OCI-LY1 (cell line): ENCODE measurements at regions not wholly inside any gene's neighbourhood (a gene's known extent, or its start where the extent isn't known, plus 50 kb on each side); places are given as distances from the start of the nearest gene placed in this dataset.

Experiments
- H2AFZ ChIP-seq: fragments of 200-600 bp; sonication (generic), shearing (Covaris generic); 2 replicates; pipeline ENCODE4 v1.6.0; 2014; ENCODE audit warnings: antibody characterized with exemption, mild to moderate bottlenecking, low read length
- H3F3A ChIP-seq: fragments of 200-600 bp; sonication (generic), shearing (Covaris generic); 2 replicates; pipeline ENCODE4 v1.6.0; 2014; ENCODE audit warnings: mild to moderate bottlenecking, antibody characterized with exemption, low read length, moderate library complexity; ENCODE audit not compliant: insufficient read depth
- H3K27ac ChIP-seq: fragments of 200-600 bp; sonication (generic); 2 replicates; pipeline ENCODE4 v1.5.1; 2014; ENCODE audit warnings: low read length, mixed run types, mild to moderate bottlenecking, low read depth; ENCODE audit not compliant: poor library complexity, severe bottlenecking
- H3K27me3 ChIP-seq: fragments of 200-600 bp; sonication (generic); 2 replicates; pipeline ENCODE4 v1.6.0; 2014; ENCODE audit warnings: antibody characterized with exemption, mild to moderate bottlenecking, low read length, moderate library complexity; ENCODE audit not compliant: insufficient read depth
- H3K36me3 ChIP-seq: fragments of 200-600 bp; sonication (generic); 2 replicates; pipeline ENCODE4 v1.6.1; 2014; ENCODE audit warnings: mild to moderate bottlenecking, antibody characterized with exemption, low read length, moderate library complexity, mixed read lengths; ENCODE audit not compliant: insufficient read depth
- H3K4me1 ChIP-seq: fragments of 200-600 bp; sonication (generic); 2 replicates; pipeline ENCODE4 v1.5.1; 2014; ENCODE audit warnings: mild to moderate bottlenecking, low read length, moderate library complexity; ENCODE audit not compliant: insufficient read depth, severe bottlenecking
- H3K4me2 ChIP-seq: fragments of 200-600 bp; sonication (generic), shearing (Covaris generic); 2 replicates; pipeline ENCODE4 v1.6.1; 2014; ENCODE audit warnings: low read length
- H3K4me3 ChIP-seq: fragments of 200-600 bp; sonication (generic); 2 replicates; pipeline ENCODE4 v1.5.1; 2014; ENCODE audit warnings: low read length, low read depth, mild to moderate bottlenecking, mixed read lengths; ENCODE audit not compliant: poor library complexity, severe bottlenecking
- H3K79me2 ChIP-seq: fragments of 200-600 bp; shearing (Covaris generic); 2 replicates; pipeline ENCODE4 v1.6.1; 2016; ENCODE audit warnings: mixed run types, low read length, mixed read lengths; ENCODE audit not compliant: insufficient read depth
- H3K9ac ChIP-seq: fragments of 200-600 bp; sonication (generic), shearing (Covaris generic); 2 replicates; pipeline ENCODE4 v1.6.1; 2014; ENCODE audit warnings: mild to moderate bottlenecking, low read length, mixed read lengths
- H3K9me2 ChIP-seq: fragments of 200-600 bp; sonication (generic), shearing (Covaris generic); 2 replicates; pipeline ENCODE4 v1.6.1; 2014; ENCODE audit warnings: low read depth, mild to moderate bottlenecking, low read length, mixed read lengths
- H3K9me3 ChIP-seq: fragments of 200-600 bp; shearing (Covaris generic); 2 replicates; pipeline ENCODE4 v1.6.1; 2014; ENCODE audit warnings: low read length, mixed read lengths
- H4K20me1 ChIP-seq: fragments of 200-600 bp; sonication (generic), shearing (Covaris generic); 2 replicates; pipeline ENCODE4 v1.6.0; 2016; ENCODE audit warnings: mild to moderate bottlenecking, low read length; ENCODE audit not compliant: insufficient read depth
- EZH2 ChIP-seq: fragments of 200-600 bp; sonication (generic), shearing (Covaris generic); IDR thresholded peaks from 2 replicates; pipeline ENCODE4 v1.8.0; 2017; ENCODE audit warnings: borderline replicate concordance, mixed run types, mild to moderate bottlenecking, antibody characterized with exemption, low read length, moderate library complexity, mixed read lengths
- TF ChIP-seq, protein P1 (sequence below): fragments of 200-600 bp; sonication (generic), shearing (Covaris generic); IDR thresholded peaks from 2 replicates; pipeline ENCODE4 v1.5.1; 2017; ENCODE audit warnings: mild to moderate bottlenecking, antibody characterized with exemption, low read length, moderate library complexity, mixed read lengths

DNA sequence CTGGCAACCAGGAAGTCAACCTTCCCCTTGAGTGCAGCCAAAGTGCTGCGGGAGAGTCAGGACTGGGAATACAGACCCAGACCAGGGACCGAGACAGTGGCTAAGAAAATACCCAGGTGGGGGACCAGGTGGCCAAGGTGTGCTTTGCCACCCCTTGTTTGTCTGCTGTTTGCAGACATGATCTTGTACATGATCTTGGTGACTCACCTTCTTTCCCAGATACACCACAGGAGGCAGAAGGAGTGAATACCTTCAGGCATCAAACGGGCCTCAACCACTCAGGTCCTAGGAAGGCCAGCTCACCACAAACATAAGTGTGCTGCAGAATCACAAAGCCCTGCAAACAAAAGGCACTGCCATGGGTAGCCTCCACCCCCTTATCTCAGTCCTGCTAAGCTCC lies 62.0 kb downstream of the CNGA2 start:
- Histone ChIP-seq H3K9me3 (no peaks in the 10 kb centered on the region), H3K27ac (no peak overlapping the region), H4K20me1 (no peaks in the 10 kb centered on the region), H3F3A (no peaks in the 10 kb centered on the region), H3K9me2 (no peaks in the 10 kb centered on the region), H3K27me3 (no peaks in the 10 kb centered on the region), H3K4me2 (no peak overlapping the region), H2AFZ (no peak overlapping the region), H3K4me1 (no peaks in the 10 kb centered on the region), H3K4me3 (no peak overlapping the region), H3K9ac (no peak overlapping the region), H3K36me3 (no peaks in the 10 kb centered on the region), H3K79me2 (no peaks in the 10 kb centered on the region)
- TF ChIP-seq, protein P1, sequence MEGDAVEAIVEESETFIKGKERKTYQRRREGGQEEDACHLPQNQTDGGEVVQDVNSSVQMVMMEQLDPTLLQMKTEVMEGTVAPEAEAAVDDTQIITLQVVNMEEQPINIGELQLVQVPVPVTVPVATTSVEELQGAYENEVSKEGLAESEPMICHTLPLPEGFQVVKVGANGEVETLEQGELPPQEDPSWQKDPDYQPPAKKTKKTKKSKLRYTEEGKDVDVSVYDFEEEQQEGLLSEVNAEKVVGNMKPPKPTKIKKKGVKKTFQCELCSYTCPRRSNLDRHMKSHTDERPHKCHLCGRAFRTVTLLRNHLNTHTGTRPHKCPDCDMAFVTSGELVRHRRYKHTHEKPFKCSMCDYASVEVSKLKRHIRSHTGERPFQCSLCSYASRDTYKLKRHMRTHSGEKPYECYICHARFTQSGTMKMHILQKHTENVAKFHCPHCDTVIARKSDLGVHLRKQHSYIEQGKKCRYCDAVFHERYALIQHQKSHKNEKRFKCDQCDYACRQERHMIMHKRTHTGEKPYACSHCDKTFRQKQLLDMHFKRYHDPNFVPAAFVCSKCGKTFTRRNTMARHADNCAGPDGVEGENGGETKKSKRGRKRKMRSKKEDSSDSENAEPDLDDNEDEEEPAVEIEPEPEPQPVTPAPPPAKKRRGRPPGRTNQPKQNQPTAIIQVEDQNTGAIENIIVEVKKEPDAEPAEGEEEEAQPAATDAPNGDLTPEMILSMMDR, result no peak
- no peak for TF ChIP-seq EZH2

DNA sequence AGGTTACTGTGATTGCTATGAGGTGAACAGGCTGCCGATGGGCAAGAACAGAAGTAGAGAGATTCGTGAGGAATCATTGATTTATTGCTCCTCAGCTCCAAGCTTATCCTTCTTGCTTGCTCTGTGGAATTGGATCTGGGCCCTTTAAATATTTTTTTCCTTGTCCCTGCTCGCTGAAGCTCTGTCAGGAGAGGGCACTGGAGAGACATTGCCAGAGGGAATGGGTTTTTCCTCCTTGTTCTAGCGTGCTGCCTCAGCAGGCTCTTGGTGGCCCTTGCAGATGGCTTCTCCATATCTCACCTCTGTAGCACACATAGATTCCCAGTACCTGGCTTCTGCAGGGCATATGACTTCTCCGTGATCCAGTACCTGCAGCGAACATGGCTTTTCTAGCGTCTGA lies 67.4 kb downstream of the CNGA2 start:
- Histone ChIP-seq H3K4me2 (no peak overlapping the region), H3K36me3 (no peaks in the 10 kb centered on the region), H4K20me1 (no peaks in the 10 kb centered on the region), H3K9me3 (no peaks in the 10 kb centered on the region), H3K9me2 (no peaks in the 10 kb centered on the region), H3K27me3 (no peaks in the 10 kb centered on the region), H2AFZ (no peak overlapping the region), H3K9ac (no peak overlapping the region), H3F3A (no peaks in the 10 kb centered on the region), H3K79me2 (no peaks in the 10 kb centered on the region), H3K4me1 (no peaks in the 10 kb centered on the region), H3K4me3 (no peak overlapping the region), H3K27ac (no peak overlapping the region)
- TF ChIP-seq EZH2, result no peak
- TF ChIP-seq, protein P1, result no peak

DNA sequence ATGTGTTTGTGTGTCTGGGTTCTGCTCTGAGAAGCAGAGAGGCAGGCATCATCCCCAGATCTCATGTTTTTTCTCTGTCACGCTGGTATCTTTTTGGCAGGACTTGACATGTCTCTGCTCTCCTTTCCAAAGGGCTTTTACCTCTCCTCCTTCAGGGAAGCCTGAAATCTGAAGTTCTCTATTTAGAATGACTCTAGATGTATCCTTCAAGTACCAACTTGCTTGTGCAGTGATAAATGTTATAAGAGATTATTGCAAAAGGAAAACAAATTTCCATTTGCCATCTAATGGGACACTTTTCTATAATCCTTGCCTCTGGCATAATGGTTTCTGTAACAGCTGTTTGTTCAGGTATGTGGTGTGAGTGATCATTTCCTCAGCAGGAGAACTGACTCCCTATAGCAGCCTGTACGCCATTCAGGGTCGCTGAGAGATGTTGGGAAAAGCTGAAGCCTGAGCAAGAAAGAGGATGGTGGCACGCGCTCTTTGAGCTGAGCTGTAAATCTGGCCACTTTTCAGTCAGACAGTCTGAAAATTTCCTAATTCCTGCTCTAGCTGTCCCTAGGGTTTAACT lies 72.5 kb downstream of the CNGA2 start:
- Histone ChIP-seq H3K9me2 (no peaks in the 10 kb centered on the region), H3K36me3 (no peaks in the 10 kb centered on the region), H3K4me3 (no peak overlapping the region), H3K27ac (no peak overlapping the region), H2AFZ (no peak overlapping the region), H3K4me1 (no peaks in the 10 kb centered on the region), H3K4me2 (no peak overlapping the region), H3K27me3 (no peaks in the 10 kb centered on the region), H3K79me2 (no peaks in the 10 kb centered on the region), H3K9ac (no peak overlapping the region), H3K9me3 (no peaks in the 10 kb centered on the region), H3F3A (no peaks in the 10 kb centered on the region), H4K20me1 (no peaks in the 10 kb centered on the region)
- TF ChIP-seq EZH2, result no peak
- TF ChIP-seq, protein P1, result no peak
